ENCODE measurements at regions not wholly inside any gene's neighbourhood (a gene's known extent, or its start where the extent isn't known, plus 50 kb on each side); places are given as distances from the start of the nearest gene placed in this dataset.
"Not testable (repeated sequence)": the region's sequence is repeated elsewhere in the genome, so short reads cannot be mapped to it uniquely, and the experiment has no call there.

GRCh38 chr5:174900240-174900865, 176.0 kb downstream of the MSX2 start:
- no peak for DNase-seq

- DNase-seq = no peak
Observed at GRCh38 chr5:174897281-174897950, 173.0 kb downstream of the MSX2 start.

GRCh38 chr5:174895360-174895759, 171.0 kb downstream of the MSX2 start:
- no peak for DNase-seq

- no peak for DNase-seq
Observed at GRCh38 chr5:174892742-174893141, 168.4 kb downstream of the MSX2 start.

GRCh38 chr5:174880412-174881200, 156.2 kb downstream of the MSX2 start:
- not testable (repeated sequence) for DNase-seq

GRCh38 chr5:174877987-174878386, 153.6 kb downstream of the MSX2 start:
- no peak for DNase-seq

- no peak for DNase-seq
Observed at GRCh38 chr5:174872271-174872670, 147.9 kb downstream of the MSX2 start.

- DNase-seq = no peak
Observed at GRCh38 chr5:174852143-174852542, 127.8 kb downstream of the MSX2 start.

GRCh38 chr5:174850565-174851169, 126.3 kb downstream of the MSX2 start:
- DNase-seq = no peak

- no peak for DNase-seq
Observed at GRCh38 chr5:174849426-174849825, 125.0 kb downstream of the MSX2 start.

- no peak for DNase-seq
Observed at GRCh38 chr5:174844971-174845370, 120.6 kb downstream of the MSX2 start.

- no peak for DNase-seq
Observed at GRCh38 chr5:174843263-174844250, 119.2 kb downstream of the MSX2 start.

GRCh38 chr5:174840435-174840834, 116.1 kb downstream of the MSX2 start:
- no peak for DNase-seq

GRCh38 chr5:174839196-174839595, 114.8 kb downstream of the MSX2 start:
- DNase-seq = no peak

GRCh38 chr5:174837919-174838902, 113.8 kb downstream of the MSX2 start:
- no peak for DNase-seq

- no peak for DNase-seq
Observed at GRCh38 chr5:174834081-174834480, 109.7 kb downstream of the MSX2 start.

GRCh38 chr5:174832811-174833210, 108.4 kb downstream of the MSX2 start:
- DNase-seq = no peak

GRCh38 chr5:174832025-174832424, 107.6 kb downstream of the MSX2 start:
- no peak for DNase-seq

GRCh38 chr5:174831031-174831660, 106.8 kb downstream of the MSX2 start:
- no peak for DNase-seq

- no peak for DNase-seq
Observed at GRCh38 chr5:174829511-174829864, 105.1 kb downstream of the MSX2 start.
